IMR-90 (cell line): ENCODE measurements at regions not wholly inside any gene's neighbourhood (a gene's known extent, or its start where the extent isn't known, plus 50 kb on each side); places are given as distances from the start of the nearest gene placed in this dataset.

ENCODE experiments used
- ATAC-seq: fragments of 200-7000 bp; cut with Tn5 transposase; 2 replicates; pipeline ENCODE4 v1.9.1; 2020; ENCODE audit warnings: low read depth, mild to moderate bottlenecking, moderate library complexity
- BruUV-seq: library from RNA; stranded (reverse); fragments of 400-500 nt; replicated peaks from 2 replicates; lab custom pipeline; 2021; lab: Mats Ljungman, UMichigan
- CTCF ChIA-PET: fragments of 300-600 bp; formaldehyde crosslinking; extraction: SDS; loops from one replicate; lab custom pipeline; 2021; ENCODE audit warnings: antibody characterized with exemption; lab: Yijun Ruan, JAX
- POLR2A ChIA-PET: fragments of 300-600 bp; sonication (Branson Sonifier 250); formaldehyde crosslinking; loops from one replicate; lab custom pipeline; 2022; ENCODE audit warnings: antibody characterized with exemption; ENCODE audit not compliant: unreplicated experiment; lab: Charles Lee
- DNase-seq: peaks from one replicate; pipeline ENCODE4 v3.0.0; 2013
- H2AFZ ChIP-seq: replicated peaks from 2 replicates; pipeline ENCODE3; 2013; ENCODE audit warnings: low read length, mild to moderate bottlenecking; ENCODE audit not compliant: poor library complexity
- H2AK5ac ChIP-seq: 2 replicates; pipeline ENCODE4 v1.6.1; 2013; ENCODE audit warnings: low read depth, low read length, inconsistent platforms
- H2AK9ac ChIP-seq: replicated peaks from 2 replicates; pipeline ENCODE3; 2013; ENCODE audit warnings: mild to moderate bottlenecking, low read depth, low read length, moderate library complexity; ENCODE audit not compliant: poor library complexity
- H2BK120ac ChIP-seq: 2 replicates; pipeline ENCODE4 v1.6.1; 2013; ENCODE audit warnings: low read depth, low read length, inconsistent platforms
- H2BK15ac ChIP-seq: 3 replicates; pipeline ENCODE4 v1.6.1; 2013; ENCODE audit warnings: low read depth, low read length, inconsistent platforms
- H2BK20ac ChIP-seq: 2 replicates; pipeline ENCODE4 v1.6.1; 2013; ENCODE audit warnings: low read depth, mild to moderate bottlenecking, inconsistent platforms, low read length, moderate library complexity
- H2BK5ac ChIP-seq: 2 replicates; pipeline ENCODE4 v1.6.1; 2013; ENCODE audit warnings: mild to moderate bottlenecking, low read depth, low read length, inconsistent platforms; ENCODE audit not compliant: poor library complexity, severe bottlenecking
- H3K14ac ChIP-seq: replicated peaks from 2 replicates; pipeline ENCODE4 v1.6.1; 2013; ENCODE audit warnings: low read depth, low read length, inconsistent platforms
- H3K18ac ChIP-seq: 2 replicates; pipeline ENCODE4 v1.6.1; 2013; ENCODE audit warnings: low read depth, low read length, control low read depth
- H3K23ac ChIP-seq: 2 replicates; pipeline ENCODE4 v1.6.1; 2013; ENCODE audit warnings: low read depth, low read length, inconsistent platforms
- H3K27ac ChIP-seq: 2 replicates; pipeline ENCODE4 v1.5.1; 2013; ENCODE audit warnings: mild to moderate bottlenecking, control low read depth, low read length; ENCODE audit not compliant: insufficient read depth
- H3K27me3 ChIP-seq: 2 replicates; pipeline ENCODE4 v1.6.1; 2013; ENCODE audit warnings: low read length; ENCODE audit not compliant: control insufficient read depth, insufficient read depth
- H3K36me3 ChIP-seq: 2 replicates; pipeline ENCODE4 v1.6.1; 2013; ENCODE audit warnings: low read length, mixed read lengths; ENCODE audit not compliant: control insufficient read depth, insufficient read depth
- H3K4ac ChIP-seq: 2 replicates; pipeline ENCODE4 v1.6.1; 2013; ENCODE audit warnings: low read depth, low read length, inconsistent platforms
- H3K4me1 ChIP-seq: 2 replicates; pipeline ENCODE4 v1.6.1; 2013; ENCODE audit warnings: low read length, mixed read lengths; ENCODE audit not compliant: control insufficient read depth, insufficient read depth
- H3K4me2 ChIP-seq: 2 replicates; pipeline ENCODE4 v1.6.1; 2013; ENCODE audit warnings: low read depth, mild to moderate bottlenecking, control low read depth, low read length, moderate library complexity
- H3K4me3 ChIP-seq: 2 replicates; pipeline ENCODE4 v1.5.1; 2013; ENCODE audit warnings: low read depth, mild to moderate bottlenecking, control low read depth, low read length, moderate library complexity; ENCODE audit not compliant: insufficient read depth
- H3K56ac ChIP-seq: 2 replicates; pipeline ENCODE4 v1.6.1; 2013; ENCODE audit warnings: low read length, inconsistent platforms; ENCODE audit not compliant: insufficient read depth; ENCODE audit errors: extremely low read depth
- H3K79me1 ChIP-seq, 2 experiments: 2 replicates each; pipeline ENCODE4 v1.6.1; 2013; ENCODE audit warnings: low read length in 2 of 2, inconsistent platforms in 1 of 2, low read depth in 1 of 2
- H3K9ac ChIP-seq: 2 replicates; pipeline ENCODE4 v1.6.1; 2013; ENCODE audit warnings: low read depth, low read length, control low read depth
- H3K9me1 ChIP-seq: 2 replicates; pipeline ENCODE4 v1.6.1; 2013; ENCODE audit warnings: low read length, inconsistent platforms; ENCODE audit not compliant: insufficient read depth
- H3K9me3 ChIP-seq: 2 replicates; pipeline ENCODE4 v1.6.1; 2013; ENCODE audit warnings: low read length; ENCODE audit not compliant: control insufficient read depth, insufficient read depth
- H4K20me1 ChIP-seq: 2 replicates; pipeline ENCODE4 v1.6.1; 2013; ENCODE audit warnings: low read length, inconsistent platforms; ENCODE audit not compliant: insufficient read depth
- H4K5ac ChIP-seq: 2 replicates; pipeline ENCODE4 v1.6.1; 2013; ENCODE audit warnings: mild to moderate bottlenecking, low read depth, low read length, control low read depth
- H4K8ac ChIP-seq, 2 experiments: 2 replicates each; pipeline ENCODE4 v1.6.1; 2013; ENCODE audit warnings: low read depth in 2 of 2, low read length in 2 of 2, control low read depth in 1 of 2, inconsistent platforms in 1 of 2
- H4K91ac ChIP-seq: 2 replicates; pipeline ENCODE4 v1.6.1; 2013; ENCODE audit warnings: low read depth, low read length, inconsistent platforms; ENCODE audit not compliant: insufficient read depth
- CHD1 ChIP-seq: IDR thresholded peaks from 2 replicates; pipeline ENCODE4 v1.6.1; 2012; ENCODE audit warnings: low read depth, low read length, improper control_type of control experiment
- MAFK ChIP-seq: IDR thresholded peaks from 2 replicates; pipeline ENCODE4 v1.6.1; 2012; ENCODE audit warnings: low read depth, low read length, improper control_type of control experiment
- MAZ ChIP-seq: IDR thresholded peaks from 2 replicates; pipeline ENCODE4 v1.6.1; 2012; ENCODE audit warnings: low read depth, mild to moderate bottlenecking, low read length, improper control_type of control experiment, moderate library complexity, borderline replicate concordance
- POLR2A ChIP-seq: IDR thresholded peaks from 2 replicates; pipeline ENCODE4 v1.6.1; 2012; ENCODE audit warnings: mild to moderate bottlenecking, low read depth, low read length
- RAD21 ChIP-seq: IDR thresholded peaks from 2 replicates; pipeline ENCODE4 v1.6.1; 2012; ENCODE audit warnings: low read length, improper control_type of control experiment
- RCOR1 ChIP-seq: IDR thresholded peaks from 2 replicates; pipeline ENCODE4 v1.6.1; 2012; ENCODE audit warnings: mild to moderate bottlenecking, low read length, improper control_type of control experiment; ENCODE audit not compliant: insufficient replicate concordance
- RFX5 ChIP-seq: IDR thresholded peaks from 2 replicates; pipeline ENCODE4 v1.8.0; 2012; ENCODE audit warnings: low read depth, mild to moderate bottlenecking, low read length, moderate library complexity
- WGBS, 2 experiments: methylation state at CpG; one replicate each; pipeline versions ENCODE4 v1.1.5 to v1.1.7; 2013; ENCODE audit warnings: missing lambda C conversion rate in 2 of 2; ENCODE audit not compliant: insufficient read length in 1 of 2; ENCODE audit errors: extremely low coverage in 2 of 2; 5-methylcytosine and 5-hydroxymethylcytosine counted together
- dilution Hi-C: fragments of 300-500 bp; cut with HindIII; formaldehyde crosslinking; loops from one replicate; pipeline ENCODE4 v1.14.3; 2018; ENCODE audit warnings: low sequenced_read_pairs; ENCODE audit not compliant: unreplicated experiment
- in situ Hi-C: fragments of 300-500 bp; cut with MboI; formaldehyde crosslinking; loops from 3 replicates; pipeline ENCODE4 v1.14.3; 2019; ENCODE audit warnings: low sequenced_read_pairs, inconsistent platforms, mixed read lengths
- intact Hi-C: fragments of 100-400 bp; cut with micrococcal nuclease; formaldehyde crosslinking; loops from 2 replicates; pipeline ENCODE4 v1.10.0; 2022
- TF ChIP-seq, protein P1 (sequence below): conservative IDR thresholded peaks from 2 replicates; pipeline ENCODE4 v1.5.1; 2012; ENCODE audit warnings: mild to moderate bottlenecking, low read depth, low read length, improper control_type of control experiment

DNA sequence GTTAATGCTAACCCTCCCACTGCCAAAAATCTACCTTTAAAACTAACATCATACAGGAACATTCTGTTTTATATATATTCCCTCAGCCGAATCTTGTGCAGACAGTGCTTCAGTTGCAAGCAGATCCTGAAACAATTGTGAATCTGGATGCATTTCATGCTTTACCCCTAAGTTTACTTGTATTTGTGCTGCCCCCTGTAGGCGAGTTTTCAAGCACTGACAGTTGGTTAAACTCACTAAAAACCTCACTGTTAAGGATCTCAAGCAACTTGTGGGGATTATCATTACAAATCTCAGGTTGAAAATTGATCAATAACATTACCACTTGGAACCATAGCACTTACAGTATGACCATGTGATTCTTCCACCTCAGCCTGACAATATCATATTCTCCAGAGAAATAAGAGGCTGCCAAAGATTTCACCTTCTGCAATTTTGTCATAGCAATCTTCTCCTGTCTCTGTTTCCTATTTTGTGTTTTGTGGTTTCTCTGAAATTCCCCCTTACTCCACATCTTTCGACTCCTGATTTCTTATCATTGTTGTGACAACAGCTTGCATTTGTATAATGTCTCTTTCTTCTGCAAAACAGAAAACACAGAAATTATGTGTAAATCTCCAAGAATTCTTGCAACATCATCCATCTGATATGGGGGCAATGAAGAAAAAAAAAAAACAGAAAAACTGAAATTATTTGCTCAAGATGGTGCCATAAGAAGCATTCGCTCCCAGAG, 354.6 kb upstream of the SETBP1 start:
- TF ChIP-seq CHD1, result no peak
- TF ChIP-seq MAZ, result no peak
- TF ChIP-seq RAD21, result 0 out of 2 replicates have a peak, but pooled peaks have one; percentile 27
- no peak for TF ChIP-seq RFX5
- TF ChIP-seq MAFK, result no peak
- TF ChIP-seq, protein P1, sequence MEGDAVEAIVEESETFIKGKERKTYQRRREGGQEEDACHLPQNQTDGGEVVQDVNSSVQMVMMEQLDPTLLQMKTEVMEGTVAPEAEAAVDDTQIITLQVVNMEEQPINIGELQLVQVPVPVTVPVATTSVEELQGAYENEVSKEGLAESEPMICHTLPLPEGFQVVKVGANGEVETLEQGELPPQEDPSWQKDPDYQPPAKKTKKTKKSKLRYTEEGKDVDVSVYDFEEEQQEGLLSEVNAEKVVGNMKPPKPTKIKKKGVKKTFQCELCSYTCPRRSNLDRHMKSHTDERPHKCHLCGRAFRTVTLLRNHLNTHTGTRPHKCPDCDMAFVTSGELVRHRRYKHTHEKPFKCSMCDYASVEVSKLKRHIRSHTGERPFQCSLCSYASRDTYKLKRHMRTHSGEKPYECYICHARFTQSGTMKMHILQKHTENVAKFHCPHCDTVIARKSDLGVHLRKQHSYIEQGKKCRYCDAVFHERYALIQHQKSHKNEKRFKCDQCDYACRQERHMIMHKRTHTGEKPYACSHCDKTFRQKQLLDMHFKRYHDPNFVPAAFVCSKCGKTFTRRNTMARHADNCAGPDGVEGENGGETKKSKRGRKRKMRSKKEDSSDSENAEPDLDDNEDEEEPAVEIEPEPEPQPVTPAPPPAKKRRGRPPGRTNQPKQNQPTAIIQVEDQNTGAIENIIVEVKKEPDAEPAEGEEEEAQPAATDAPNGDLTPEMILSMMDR, result 0 out of 2 replicates have a peak, but pooled peaks have one; percentile 30
- no peak for TF ChIP-seq RCOR1
- no peak for TF ChIP-seq POLR2A
- Histone ChIP-seq H2BK15ac (no peak overlapping the region), H3K27me3 (no peaks in the 10 kb centered on the region), H4K20me1 (no peaks in the 10 kb centered on the region), H3K79me1 (no peaks in the 10 kb centered on the region), H2BK120ac (no peak overlapping the region), H2BK5ac (no peak overlapping the region), H3K4me1 (no peaks in the 10 kb centered on the region), H2AFZ (no peak overlapping the region), H3K4ac (no peak overlapping the region), H3K9me3 (no peaks in the 10 kb centered on the region), H3K18ac (no peak overlapping the region), H3K9ac (no peak overlapping the region), H3K36me3 (no peaks in the 10 kb centered on the region), H3K4me2 (no peak overlapping the region), H3K9me1 (no peaks in the 10 kb centered on the region), H4K91ac (no peak overlapping the region), H3K56ac (no peak overlapping the region), H2BK20ac (no peak overlapping the region), H2AK9ac (no peak overlapping the region), H2AK5ac (no peak overlapping the region), H3K27ac (no peak overlapping the region), H4K8ac (no peak overlapping the region), H3K4me3 (no peak overlapping the region), H3K23ac (no peak overlapping the region), H4K5ac (no peak overlapping the region), H3K14ac (no peak overlapping the region)
- ATAC-seq (no peak), DNase-seq (peak; percentile 61)
- dilution Hi-C loops (no loop called here), in situ Hi-C loops (loop anchor here (25.0 kb wide), 1 partner anchor 689 kb away; no protein-coding TSS in a partner anchor), intact Hi-C loops (loop anchor here (1.0 to 2.0 kb wide), 2 partner anchors 537 to 705 kb away; no protein-coding TSS in a partner anchor)
- CTCF ChIA-PET, result no interaction called here
- 25% methylated on average over 2 of the region's 4 CpGs; no CpG with 5 or more reads in 1 of the 2 experiments for WGBS, 2 experiments
- BruUV-seq, result no TSS peak
- POLR2A ChIA-PET, result no interaction called here
